HG03060 (cell line): ENCODE measurements at regions not wholly inside any gene's neighbourhood (a gene's known extent, or its start where the extent isn't known, plus 50 kb on each side); places are given as distances from the start of the nearest gene placed in this dataset.
"Not testable (repeated sequence)": the region's sequence is repeated elsewhere in the genome, so short reads cannot be mapped to it uniquely, and the experiment has no call there.

Experiments used
- ATAC-seq: cut with Tn5 transposase; IDR thresholded peaks from one replicate; pipeline ENCODE4 v1.9.1; 2021; ENCODE audit warnings: low read depth, moderate number of reproducible peaks; ENCODE audit not compliant: unreplicated experiment

- ATAC-seq: no peak
Measured at GRCh38 chr15:54779271-54779670, 417.5 kb downstream of the RSL24D1 start.

GRCh38 chr15:54776410-54776809 is 420.3 kb downstream of the RSL24D1 start:
- ATAC-seq: no peak

- ATAC-seq: no peak
Measured at GRCh38 chr15:54772663-54773062, 424.1 kb downstream of the RSL24D1 start.

- not testable (repeated sequence) for ATAC-seq
Measured at GRCh38 chr15:54749461-54749860, 447.3 kb downstream of the RSL24D1 start.

DNA sequence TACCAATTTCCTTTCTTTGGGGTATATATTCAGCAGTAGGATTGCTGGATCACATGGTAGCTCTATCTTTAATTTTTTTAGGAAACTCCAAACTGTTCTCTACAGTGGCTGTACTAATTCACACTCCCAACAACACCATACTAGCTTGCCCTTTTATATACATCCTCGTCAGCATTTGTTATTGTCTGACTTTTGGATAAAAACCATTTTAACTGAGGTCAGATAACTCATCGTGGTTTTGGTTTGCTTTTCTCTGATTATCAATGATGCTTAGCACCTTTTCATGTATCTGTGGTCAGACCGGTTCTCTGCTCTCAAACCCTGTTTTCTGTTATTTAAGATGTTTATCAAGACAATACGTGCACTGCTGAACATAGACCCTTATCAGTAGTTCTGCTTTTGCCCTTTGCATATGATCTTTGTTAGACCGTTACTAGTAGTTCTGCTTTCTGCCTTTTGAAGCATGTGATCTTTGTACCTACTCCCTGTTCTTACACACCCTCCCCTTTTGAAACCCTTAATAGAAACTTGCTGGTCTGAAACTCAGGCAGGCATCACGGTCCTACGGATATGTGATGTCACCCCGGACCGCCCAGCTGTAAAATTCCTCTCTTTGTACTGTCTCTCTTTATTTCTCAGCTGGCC is 474.3 kb downstream of the RSL24D1 start:
- ATAC-seq: no peak

GRCh38 chr15:54719325-54719724 is 477.4 kb downstream of the RSL24D1 start:
- no peak for ATAC-seq

- ATAC-seq: no peak
Measured at GRCh38 chr15:54707805-54708752, 488.7 kb downstream of the RSL24D1 start.

- ATAC-seq: no peak
Measured at GRCh38 chr15:54687628-54688027, 509.1 kb downstream of the RSL24D1 start.
